HG03442 (cell line): ENCODE measurements at regions not wholly inside any gene's neighbourhood (a gene's known extent, or its start where the extent isn't known, plus 50 kb on each side); places are given as distances from the start of the nearest gene placed in this dataset.
"Not testable (repeated sequence)": the region's sequence is repeated elsewhere in the genome, so short reads cannot be mapped to it uniquely, and the experiment has no call there.

Experiments
- ATAC-seq: cut with Tn5 transposase; IDR thresholded peaks from one replicate; pipeline ENCODE4 v1.9.1; 2021; ENCODE audit warnings: mild to moderate bottlenecking, moderate library complexity; ENCODE audit not compliant: unreplicated experiment

DNA sequence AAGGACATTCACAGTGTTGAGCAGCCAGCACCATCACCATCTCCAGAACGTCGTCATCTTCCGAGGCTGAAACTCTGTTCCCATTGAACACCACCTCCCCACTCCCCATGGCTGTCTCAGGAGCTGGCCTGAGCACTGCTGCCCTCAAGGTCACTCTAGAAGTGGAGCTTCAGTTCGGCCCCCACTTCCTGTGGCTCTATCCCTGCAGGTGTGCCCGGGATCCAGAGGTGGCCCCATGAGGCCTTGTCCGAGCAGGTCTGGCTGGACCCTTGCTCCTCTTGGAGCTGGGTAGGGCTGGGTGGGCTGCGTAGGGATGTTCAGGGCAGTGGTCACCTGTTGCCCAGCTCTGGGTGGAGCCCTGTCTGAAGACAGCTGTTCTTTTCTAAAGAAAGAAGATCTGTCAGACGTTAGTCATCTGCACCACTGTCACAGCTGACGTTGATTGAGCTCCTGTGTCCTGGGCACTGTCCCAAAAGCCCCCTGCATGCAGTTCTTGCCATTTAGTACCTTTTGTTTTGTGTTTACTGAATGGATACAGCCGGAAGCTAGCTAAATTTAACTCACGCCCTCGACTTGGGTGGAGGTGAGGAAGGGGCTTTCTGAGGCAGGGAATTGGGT is 75.5 kb upstream of the CLDN5 start:
- no peak for ATAC-seq

DNA sequence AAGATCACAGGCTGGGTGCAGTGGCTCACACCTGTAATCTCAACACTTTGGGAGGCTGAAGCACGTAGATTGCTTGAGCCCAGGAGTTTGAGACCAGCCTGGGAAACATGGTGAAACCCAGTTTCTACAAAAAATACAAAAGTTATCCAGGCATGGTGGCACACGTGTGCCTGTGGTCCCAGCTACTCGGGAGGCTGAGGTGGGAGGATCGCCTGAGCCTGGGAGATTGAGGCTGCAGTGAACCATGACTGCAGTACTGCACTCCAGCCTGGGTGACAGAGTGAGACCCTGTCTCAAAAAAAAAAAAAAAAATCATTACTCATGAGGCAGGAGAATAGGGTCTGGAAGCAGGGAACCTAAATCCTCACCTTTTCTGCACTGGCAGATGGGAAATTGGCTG is 79.1 kb upstream of the CLDN5 start:
- not testable (repeated sequence) for ATAC-seq

DNA sequence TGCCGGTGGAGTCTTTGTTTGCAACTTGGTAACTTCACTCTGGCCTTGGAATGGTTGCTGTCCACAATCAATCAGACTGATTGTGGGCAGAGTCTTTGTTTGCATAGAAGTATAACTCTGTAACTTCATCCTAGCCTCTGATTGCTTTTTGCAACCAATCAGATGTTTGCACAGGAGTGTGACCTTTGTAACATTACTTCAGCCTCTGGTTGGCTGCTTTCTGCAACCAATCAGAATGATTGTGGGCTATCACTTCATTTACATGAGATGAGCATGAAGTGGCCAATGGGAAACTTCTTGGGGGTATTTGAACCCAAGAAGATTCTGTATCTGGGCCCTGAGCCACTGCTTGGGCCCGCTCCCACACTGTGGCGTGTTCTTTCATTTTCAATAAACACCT is 79.6 kb upstream of the CLDN5 start:
- ATAC-seq = no peak

DNA sequence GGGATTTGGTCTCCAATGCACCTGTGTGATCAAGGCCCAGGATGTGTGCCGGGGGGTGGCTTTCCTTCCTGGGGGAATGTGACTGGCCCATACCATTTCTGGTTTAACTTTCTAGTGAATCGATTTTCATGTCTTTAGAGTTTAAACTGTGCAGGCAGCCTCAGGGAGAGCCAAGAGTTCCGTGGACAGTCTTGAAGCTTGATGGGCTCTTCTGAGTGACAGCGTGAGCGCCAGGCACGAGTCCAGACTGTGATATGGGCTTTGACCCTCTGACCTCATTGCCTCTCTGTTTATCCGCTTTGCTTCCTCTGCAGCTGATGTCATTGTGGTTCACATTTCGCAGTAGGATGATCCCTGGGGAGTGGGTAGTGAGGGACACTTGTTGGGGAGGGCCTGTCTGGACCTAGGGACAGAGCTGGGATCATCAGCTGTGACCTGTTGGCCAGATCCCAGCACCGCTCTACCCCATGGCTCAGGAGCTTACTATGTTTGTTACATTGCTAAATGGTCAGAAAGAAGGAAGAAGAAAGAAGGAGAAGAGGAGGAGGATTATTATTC is 80.6 kb upstream of the CLDN5 start:
- ATAC-seq = no peak

- ATAC-seq = no peak
These were observed 81.5 kb upstream of the CLDN5 start for GRCh38 chr22:19605508-19606331.

DNA sequence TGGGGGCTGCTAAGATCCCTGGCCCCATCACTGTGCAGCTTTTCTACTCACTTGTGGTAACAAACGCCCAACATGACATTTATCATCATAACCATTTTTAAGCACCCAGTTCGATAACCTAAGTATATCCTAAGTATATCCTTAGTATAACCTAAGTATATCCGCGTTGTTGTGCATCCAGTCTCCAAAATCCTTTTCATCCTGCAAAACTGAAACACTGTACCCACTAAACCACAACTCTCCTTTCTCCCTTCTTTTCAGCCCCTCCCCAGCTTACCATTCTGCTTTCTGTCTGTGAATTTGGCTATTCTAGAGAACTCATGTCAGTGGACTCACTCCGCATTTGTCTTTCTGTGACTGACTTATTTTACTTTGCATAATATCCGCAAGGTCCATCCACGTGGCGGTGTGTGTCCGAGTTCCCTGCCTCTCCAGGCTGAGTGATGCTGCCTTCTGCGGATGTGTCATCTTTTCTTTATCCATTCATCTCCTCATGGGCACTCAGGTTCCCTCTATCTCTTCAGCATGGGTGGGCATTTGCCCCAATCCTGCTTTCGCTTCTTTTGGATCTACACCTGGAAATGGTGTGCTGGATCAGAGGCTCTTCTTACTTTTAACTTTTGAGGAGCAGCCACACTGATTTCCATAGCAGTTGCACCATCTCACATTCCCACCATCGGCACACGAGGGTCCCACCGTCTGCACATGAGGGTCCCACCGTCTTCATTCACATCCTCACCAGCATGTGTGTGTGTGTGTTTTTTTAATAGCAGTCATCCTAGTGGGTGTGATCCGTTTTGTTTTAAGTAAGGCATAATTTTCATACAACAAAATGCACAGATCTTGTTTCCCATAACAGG is 82.4 kb upstream of the CLDN5 start:
- no peak for ATAC-seq

DNA sequence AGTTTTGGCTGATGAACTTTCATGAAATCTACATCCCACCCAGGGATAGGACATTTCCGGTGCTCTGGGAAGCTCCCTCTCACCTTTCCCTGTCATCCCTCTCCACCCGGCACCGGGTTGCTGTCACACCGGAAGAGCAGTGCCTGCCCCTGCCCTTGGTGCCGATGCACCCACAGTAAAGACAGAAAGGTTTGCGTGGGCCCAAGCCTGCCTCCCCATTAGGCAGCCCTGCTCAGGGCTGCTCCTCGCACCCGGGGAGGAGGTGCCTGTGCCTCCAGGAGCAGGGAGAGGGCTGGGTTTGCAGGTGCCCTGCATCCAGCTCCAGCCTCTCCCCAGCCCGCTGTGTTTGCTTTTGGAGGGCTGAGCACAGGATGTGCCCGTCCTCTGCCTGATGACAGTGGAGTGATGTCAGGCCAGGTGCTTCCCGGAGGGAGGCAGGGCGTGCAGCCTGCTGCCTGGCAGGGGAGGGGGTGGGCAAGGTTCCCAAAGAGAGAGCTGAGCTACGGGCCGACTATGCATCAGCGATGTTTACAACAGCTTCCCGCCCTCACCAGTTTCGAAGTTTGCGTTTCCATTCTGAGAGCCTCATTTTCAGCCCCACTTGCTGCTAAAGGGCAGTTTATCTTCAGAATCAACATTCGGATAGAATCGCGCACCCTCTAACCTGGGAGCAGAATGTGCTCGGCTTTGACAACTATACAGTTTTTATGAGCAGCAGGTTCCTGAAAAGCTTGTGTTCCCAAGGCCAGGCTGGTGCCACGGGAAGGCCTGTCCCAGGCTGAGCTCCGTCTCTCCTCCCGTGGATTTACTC is 83.2 kb upstream of the CLDN5 start:
- ATAC-seq = no peak

- ATAC-seq = no peak
These were observed 83.9 kb upstream of the CLDN5 start for GRCh38 chr22:19608003-19608690.

- not testable (repeated sequence) for ATAC-seq
These were observed 85.5 kb upstream of the CLDN5 start for GRCh38 chr22:19609753-19610152.

DNA sequence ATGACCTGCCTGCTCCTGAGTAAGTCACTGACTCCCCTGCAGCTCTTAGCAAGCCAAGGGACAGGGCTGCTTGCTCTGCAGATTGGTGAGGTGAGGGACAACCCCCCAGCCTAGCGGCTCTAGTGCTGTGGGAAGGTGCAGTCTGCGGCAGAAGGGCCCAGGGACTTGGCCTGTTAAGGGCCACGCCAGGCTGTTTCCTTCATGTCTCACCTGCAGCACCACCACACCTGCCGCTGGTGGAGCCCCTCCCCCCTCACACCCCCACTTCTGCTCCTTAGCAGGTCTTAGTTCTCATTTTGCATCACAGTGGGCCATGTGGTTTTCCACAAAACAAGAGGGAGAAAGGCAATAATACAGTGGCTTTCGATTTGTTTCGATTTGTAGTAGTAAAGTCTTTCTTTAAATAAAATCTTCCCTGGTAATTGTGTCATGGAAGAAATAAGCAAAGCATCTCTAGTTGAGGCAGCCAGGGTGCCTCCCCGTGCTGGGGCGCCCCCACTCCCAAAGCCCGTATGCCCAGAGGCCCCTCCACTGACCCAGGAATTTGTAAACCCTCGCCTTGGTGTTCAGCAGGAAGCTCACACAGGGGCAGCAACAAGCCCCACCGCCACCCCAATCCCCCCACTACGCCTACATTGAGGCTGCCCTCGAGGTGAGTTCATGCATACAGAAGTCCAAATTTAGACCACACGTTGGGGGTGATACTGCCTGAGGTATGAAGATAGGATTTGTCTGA is 86.5 kb upstream of the CLDN5 start:
- no peak for ATAC-seq

DNA sequence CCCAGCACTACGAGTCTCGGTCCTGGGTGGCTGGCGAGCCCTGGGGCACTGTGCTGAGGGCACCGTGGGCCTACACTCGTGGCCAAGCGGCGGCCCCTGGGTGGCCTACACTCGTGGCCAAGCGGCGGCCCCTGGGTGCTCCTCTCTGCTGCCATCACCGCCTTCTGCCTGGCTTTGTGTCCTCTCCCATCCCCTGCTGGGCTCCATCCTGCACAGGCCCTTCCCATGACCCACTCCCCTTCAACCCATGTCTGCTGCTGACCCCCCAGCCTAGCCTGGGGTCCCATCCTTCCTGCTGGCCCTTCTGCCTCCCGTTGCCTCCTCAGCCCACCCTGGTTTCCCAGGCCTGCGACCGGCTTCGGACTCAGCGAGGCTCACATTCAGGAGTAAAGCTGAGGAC is 87.4 kb upstream of the CLDN5 start:
- ATAC-seq = no peak

GRCh38 chr22:19612866-19613572 is 88.8 kb upstream of the CLDN5 start:
- no peak for ATAC-seq

GRCh38 chr22:19614536-19614863 is 90.3 kb upstream of the CLDN5 start:
- ATAC-seq = no peak

- no peak for ATAC-seq
These were observed 90.8 kb upstream of the CLDN5 start for GRCh38 chr22:19615001-19615461.

GRCh38 chr22:19615867-19616581 is 91.8 kb upstream of the CLDN5 start:
- ATAC-seq = no peak

DNA sequence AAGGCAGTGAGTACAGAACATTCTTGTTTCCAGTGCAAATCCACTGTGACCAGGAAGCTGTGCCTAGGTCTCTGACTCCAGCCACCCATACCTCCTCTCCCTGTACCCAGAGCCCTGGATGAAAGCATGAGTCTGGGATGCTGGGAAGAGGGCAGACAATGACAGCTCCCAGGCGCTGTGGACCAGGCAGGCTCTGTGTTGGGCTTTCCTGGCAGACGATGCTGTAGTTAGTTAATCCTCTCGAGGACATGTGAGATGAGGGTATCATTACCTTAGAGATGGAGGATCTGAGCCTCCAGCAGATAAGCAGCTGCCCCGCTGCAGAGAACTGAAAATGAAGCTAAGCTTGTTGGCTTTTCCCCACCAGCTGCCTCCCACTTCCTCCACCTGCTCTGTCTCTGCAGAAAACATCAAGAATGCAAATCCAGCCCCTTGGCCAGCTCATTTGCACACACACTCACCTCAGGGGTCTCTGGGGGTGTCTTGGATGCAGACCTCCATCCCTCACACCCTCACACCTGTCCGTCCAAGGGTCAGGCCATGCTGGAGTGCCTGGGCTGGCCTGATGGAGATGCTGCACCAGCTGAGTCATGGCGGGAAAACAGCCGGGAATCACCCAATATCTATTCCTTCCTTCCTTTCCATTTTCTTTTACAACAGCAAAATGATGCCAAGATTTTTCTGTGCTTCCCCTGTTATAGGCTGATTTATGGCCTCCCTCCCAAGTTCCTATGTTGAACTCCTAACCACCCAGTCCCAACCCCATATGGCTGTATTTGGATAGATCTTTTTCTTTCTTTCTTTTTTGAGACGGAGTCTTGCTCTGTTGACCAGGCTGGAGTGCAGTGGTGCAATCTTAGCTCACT is 94.9 kb upstream of the SEPTIN5 start:
- ATAC-seq = peak; percentile 43

GRCh38 chr22:19620742-19621371 is 93.4 kb upstream of the SEPTIN5 start:
- ATAC-seq = no peak
